ENCODE measurements at regions not wholly inside any gene's neighbourhood (a gene's known extent, or its start where the extent isn't known, plus 50 kb on each side); places are given as distances from the start of the nearest gene placed in this dataset.

GRCh38 chr5:173790177-173790719, 97.9 kb upstream of the CPEB4 start:
- TF ChIP-seq CTCF (conservative IDR thresholded peaks at IDR 0.05), result no peak
- TF ChIP-seq ZFX (IDR thresholded peaks at IDR 0.05), result no peak

Data from C4-2B (cell line).